Erythroblast (primary cell): ENCODE measurements at regions not wholly inside any gene's neighbourhood (a gene's known extent, or its start where the extent isn't known, plus 50 kb on each side); places are given as distances from the start of the nearest gene placed in this dataset.

ENCODE experiments used
- DNase-seq, 2 experiments: peaks; one replicate each; lab custom pipeline; 2025; lab: John Stamatoyannopoulos, UW
- GATA1 ChIP-seq: IDR thresholded peaks from 2 replicates; pipeline ENCODE4 v1.6.1; 2011; ENCODE audit warnings: low read depth, mild to moderate bottlenecking, control low read depth, low read length, moderate library complexity
- POLR2A ChIP-seq: IDR thresholded peaks from 2 replicates; pipeline ENCODE4 v1.6.1; 2011; ENCODE audit warnings: mild to moderate bottlenecking, low read length

- DNase-seq, result peak; percentile 21 to 32
- TF ChIP-seq POLR2A, result no peak
- TF ChIP-seq GATA1, result no peak
These were observed 283.6 kb downstream of the ADRA2A start for GRCh38 chr10:111360260-111360925.

GRCh38 chr10:111367531-111367930 is 290.7 kb downstream of the ADRA2A start:
- TF ChIP-seq GATA1, result no peak
- TF ChIP-seq POLR2A, result no peak
- no peak for DNase-seq

- TF ChIP-seq GATA1, result no peak
- TF ChIP-seq POLR2A, result no peak
- no peak for DNase-seq
These were observed 293.3 kb downstream of the ADRA2A start for GRCh38 chr10:111370101-111370500.

GRCh38 chr10:111373696-111374095 is 296.9 kb downstream of the ADRA2A start:
- no peak for DNase-seq
- no peak for TF ChIP-seq POLR2A
- no peak for TF ChIP-seq GATA1

GRCh38 chr10:111379534-111380187 is 302.8 kb downstream of the ADRA2A start:
- no peak for DNase-seq
- TF ChIP-seq GATA1 (no peak), POLR2A (no peak)

GRCh38 chr10:111384556-111384955 is 307.7 kb downstream of the ADRA2A start:
- no peak for TF ChIP-seq GATA1
- TF ChIP-seq POLR2A, result no peak
- no peak for DNase-seq

- no peak for TF ChIP-seq GATA1
- TF ChIP-seq POLR2A, result no peak
- no peak for DNase-seq
These were observed 314.2 kb downstream of the ADRA2A start for GRCh38 chr10:111390813-111391563.

GRCh38 chr10:111392159-111392558 is 315.3 kb downstream of the ADRA2A start:
- DNase-seq, result no peak

GRCh38 chr10:111392910-111393309 is 316.1 kb downstream of the ADRA2A start:
- no peak for DNase-seq
- no peak for TF ChIP-seq POLR2A
- TF ChIP-seq GATA1, result no peak

More at GRCh38 chr10:111392159-111392558, 315.3 kb downstream of the ADRA2A start:
- TF ChIP-seq POLR2A, result no peak
- no peak for TF ChIP-seq GATA1

- no peak for TF ChIP-seq POLR2A
- TF ChIP-seq GATA1, result no peak
- DNase-seq, result no peak
These were observed 333.9 kb downstream of the ADRA2A start for GRCh38 chr10:111410740-111411139.

- TF ChIP-seq GATA1, result no peak
- TF ChIP-seq POLR2A, result no peak
- DNase-seq, result no peak
These were observed 348.6 kb downstream of the ADRA2A start for GRCh38 chr10:111425459-111425858.

- DNase-seq, result peak in 1 of 2 experiments; percentile 7
- TF ChIP-seq POLR2A, result no peak
These were observed 352.6 kb downstream of the ADRA2A start for GRCh38 chr10:111429288-111430028.

- no peak for TF ChIP-seq GATA1
- TF ChIP-seq POLR2A, result no peak
- DNase-seq, result no peak
These were observed 353.2 kb downstream of the ADRA2A start for GRCh38 chr10:111430070-111430469.

- TF ChIP-seq POLR2A (no peak), GATA1 (no peak)
- no peak for DNase-seq
These were observed 355.8 kb downstream of the ADRA2A start for GRCh38 chr10:111432588-111432987.
